CD4-positive, alpha-beta T cell treated with Interleukin-15 for 4 hours (primary cell): ENCODE measurements at regions not wholly inside any gene's neighbourhood (a gene's known extent, or its start where the extent isn't known, plus 50 kb on each side); places are given as distances from the start of the nearest gene placed in this dataset.

Experiments used
- DNase-seq: peaks from one replicate; pipeline ENCODE4 v3.0.0-alpha.2; 2020; ENCODE audit warnings: low spot score

DNA sequence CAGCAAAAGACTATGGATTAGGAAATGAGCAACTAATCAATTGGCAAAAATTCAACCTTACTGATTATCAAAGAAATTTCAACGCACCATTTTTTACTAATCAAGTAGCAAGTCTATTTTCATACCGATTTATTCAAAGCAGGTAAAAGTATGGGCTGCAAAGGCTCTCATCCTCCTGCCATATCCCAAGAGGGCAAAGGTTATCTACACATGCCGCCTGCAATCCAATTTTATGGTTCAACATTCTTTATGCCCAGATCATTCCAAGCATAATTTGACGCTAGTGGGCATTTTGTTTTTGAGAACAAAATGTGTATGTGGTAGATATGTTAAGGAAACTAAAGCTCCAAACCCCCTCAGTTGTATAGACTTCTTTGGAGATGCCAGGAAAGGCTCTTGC is 270.6 kb downstream of the MAF start:
- no peak for DNase-seq

DNA sequence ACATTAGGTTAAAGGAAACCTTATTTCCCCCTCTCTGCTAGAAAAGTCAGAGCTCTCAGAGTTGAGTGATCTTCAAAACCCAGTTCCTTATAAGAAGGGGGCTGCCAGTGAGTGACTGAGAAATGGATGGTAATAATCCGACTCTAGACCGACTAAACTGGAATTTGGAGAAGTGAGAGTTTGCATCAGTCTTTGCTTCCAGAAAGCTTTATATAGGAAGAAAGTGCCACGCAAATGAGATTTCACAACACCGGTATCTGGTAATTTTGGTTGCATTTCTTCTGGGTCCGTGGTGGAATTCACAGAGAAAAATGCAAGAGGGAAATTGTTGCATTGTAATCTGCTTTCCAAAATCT is 271.4 kb downstream of the MAF start:
- DNase-seq, result no peak

DNA sequence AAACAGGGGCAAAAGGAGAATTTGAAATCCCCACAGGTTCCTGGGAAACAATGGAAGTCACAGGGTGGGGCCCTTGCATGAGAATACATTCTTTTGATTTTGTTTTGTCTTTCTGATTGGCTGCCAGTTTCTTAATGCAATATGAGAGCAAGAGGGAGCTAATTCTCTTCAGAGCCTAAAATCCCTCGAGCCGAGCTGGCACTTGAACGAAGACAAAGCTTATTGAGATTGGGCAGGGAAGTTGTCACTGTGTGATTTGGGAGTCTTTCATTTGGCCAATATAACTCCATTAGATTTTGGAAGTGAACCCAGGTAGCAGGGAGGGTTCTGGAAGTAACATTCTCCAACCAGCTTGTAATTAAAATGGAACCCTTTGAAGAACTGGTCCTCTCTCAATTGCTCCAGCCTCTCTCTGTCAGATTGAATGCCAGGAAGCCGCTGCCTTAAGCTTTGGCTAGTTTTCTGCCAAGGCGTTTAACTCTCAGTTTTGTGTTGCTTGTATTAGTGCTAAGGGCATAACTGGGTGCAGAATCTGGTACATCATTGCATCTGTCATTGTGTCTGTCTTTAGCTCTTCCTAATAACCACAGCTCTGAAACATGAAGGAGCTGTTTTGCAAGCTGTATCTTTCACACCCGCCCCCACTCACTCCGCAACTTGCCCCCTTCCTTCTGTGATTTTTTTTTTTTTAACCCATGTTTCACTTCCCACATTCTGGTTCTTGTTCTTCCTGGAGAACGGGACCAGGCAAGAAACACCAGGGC is 272.0 kb downstream of the MAF start:
- no peak for DNase-seq

DNA sequence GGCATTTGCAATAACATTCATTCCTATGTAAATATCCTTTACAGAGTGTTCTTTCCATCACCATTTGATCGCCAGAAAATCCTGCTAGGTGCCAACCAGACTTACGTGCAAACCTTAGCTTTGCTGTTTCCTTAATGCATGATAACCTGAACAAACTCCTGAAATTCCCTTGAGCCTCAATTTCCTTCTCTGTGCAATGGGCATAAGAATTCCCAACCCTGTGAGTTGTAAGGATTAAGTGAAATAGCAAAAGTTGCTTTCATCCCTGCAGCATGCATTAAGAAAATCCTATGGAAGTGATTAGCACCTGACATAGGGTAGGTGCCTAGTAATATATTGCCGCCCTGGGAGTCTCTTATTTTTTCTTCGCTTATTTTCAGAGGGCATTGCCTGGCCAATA is 272.7 kb downstream of the MAF start:
- no peak for DNase-seq

DNA sequence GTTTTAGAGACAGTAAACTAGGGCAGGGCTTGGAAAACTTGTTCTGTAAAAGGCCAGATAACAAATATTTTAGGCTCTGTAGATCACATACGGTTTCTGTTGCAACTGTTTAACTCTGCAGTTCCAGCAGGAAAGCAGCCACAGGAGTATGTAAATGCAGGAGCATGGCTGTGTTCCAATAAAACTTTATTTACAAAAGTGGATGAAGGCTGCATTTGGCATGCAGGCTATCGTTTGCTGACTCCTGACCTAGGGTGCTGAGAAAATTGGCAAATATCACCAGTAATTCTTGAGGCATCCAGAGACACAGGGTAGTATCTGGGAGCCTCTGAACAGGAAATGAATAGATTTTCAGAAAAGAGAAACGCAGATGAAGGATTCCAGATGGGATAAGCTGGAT is 274.0 kb downstream of the MAF start:
- DNase-seq, result no peak

DNA sequence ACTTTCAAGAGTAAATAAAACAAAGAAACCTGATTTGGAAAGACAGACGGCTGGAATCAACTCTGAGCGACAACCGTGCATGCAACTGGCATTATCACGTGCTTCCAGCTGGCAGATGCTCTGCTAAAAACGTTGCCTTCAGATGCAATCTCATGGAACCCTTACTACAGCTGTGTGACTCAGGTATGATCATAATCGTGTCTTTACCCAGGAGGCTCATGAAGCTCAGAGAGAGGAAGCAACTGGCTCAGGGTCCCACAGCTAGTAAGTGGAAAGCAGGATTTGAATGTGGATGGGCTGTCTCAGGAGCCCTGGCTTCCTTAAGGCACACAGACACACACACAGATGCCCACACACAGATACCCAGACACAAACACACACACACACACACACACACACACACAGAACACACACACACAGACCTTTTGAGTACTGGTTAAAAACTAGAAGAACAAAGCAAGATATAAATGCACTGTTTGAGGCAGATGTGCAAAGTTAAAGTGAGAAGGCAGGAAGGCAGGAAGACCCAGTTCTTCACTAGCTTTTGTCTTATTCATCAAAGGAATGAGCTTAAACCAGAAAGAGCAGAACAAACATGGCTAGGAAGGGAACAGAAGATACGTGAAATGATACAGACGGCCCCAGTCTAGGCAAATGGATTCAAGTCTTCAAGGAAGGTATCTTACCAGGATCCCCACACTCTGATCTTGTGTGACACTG is 275.2 kb downstream of the MAF start:
- no peak for DNase-seq

DNA sequence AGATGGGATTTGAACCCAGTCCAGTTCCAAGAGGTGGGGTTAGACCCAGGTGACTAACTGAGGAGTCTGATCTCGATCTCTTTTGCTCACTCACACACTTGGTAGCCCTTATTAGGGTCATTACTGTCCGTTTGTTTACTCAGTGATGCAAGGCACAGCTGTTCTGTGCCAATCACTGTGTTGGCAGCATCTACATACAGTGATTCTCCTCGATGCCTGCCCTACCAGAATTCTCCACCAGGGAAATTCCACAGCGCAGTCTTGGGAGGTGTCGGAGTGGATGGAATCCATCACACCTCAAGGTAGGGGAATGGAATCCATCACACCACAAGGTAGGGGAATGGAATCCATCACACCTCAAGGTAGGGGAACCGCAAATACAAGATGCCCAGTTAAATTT is 279.6 kb downstream of the MAF start:
- DNase-seq, result no peak

DNA sequence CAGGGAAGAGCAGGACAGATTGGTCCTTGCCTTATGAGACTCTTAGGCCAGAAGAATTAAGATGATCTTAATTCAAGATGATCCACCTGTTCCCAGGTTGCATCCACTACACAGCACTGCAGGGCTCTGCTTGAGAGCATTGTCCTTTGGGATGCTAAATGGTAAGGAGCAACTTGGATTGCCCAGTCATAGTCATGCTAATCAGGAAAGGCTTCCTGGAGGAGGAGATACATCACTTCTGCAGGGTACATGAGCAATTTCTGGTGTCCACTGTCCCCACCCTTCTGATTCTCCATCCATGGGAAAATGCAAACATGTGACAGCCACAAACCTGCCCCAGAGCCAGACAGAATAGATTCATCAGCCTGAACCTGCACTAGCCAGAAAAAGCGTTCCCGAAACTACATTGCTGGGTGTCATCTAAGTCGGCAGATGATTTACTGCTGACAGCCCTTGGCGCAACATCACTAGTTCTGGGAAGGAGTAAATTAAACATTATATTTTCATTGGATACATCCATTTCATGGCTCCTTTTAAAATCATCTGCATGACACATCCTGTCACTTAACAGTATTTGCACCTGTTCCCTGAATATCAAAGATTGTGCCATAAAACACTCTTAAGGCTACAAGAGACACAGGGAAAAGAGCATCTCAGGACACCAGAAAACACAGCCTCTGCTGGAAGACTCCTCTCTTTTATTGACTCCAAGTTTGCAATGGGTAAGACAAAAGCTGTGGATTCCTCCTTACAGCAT is 282.2 kb downstream of the MAF start:
- no peak for DNase-seq

DNA sequence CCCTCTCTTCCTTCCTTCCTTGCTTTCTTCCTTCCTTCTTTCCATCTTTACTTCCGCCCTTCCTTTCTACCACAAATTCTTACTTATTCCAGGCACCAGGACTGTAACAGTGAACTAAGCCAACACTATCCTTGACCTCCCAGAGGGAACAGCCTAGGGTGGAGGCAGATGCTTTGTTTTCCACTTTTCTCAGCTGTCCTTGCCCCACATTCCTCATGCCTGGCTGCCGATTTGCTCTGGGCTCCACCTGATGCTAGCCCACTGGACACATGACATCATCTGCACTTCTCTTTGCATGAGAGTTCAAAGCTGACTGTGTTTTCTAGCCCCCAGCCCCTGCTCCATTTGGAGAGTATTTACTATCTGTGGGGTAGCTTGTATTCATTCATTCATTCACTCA is 283.0 kb downstream of the MAF start:
- DNase-seq, result no peak

DNA sequence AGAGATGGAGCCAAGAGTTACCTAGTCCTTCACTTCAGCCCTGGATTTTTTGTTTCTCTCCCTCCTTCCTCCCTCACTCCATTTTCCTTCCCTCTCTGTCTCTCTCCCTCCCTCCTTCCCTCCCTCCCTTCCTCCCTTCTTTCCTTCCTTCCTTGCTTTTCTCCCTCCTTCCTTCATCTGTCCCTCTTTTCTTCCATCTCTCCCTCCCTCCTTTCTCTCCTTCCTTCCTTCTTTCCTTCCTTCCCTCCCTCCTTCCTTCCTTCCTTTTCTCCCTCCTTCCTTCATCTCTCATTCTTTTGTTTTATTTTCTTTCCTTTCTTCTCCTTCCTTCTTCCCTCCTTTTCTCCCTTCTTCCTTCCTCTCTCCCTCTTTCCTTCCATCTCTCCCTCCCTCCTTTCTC is 283.5 kb downstream of the MAF start:
- DNase-seq, result no peak

DNA sequence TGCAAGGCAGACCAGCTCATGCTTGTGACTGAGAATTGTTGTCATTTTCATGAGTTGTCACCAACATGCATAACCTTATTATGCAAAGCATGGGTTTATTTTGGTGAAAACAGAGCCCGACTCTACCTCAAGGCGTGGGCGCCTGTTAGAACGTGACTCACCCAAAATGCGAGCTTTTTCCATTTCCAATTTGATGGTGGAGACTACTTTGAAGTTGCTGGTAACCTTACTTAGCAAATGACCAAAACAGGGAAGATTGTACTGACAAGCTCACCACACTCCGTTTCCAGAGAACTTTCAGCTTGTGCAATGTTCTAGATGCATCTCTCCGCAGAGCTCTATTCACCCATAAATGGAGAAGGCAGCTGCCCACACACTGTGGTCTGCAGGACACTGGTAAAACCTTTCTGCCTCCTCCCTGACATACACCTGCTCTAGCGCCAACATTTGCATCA is 284.5 kb downstream of the MAF start:
- DNase-seq, result peak; percentile 30

DNA sequence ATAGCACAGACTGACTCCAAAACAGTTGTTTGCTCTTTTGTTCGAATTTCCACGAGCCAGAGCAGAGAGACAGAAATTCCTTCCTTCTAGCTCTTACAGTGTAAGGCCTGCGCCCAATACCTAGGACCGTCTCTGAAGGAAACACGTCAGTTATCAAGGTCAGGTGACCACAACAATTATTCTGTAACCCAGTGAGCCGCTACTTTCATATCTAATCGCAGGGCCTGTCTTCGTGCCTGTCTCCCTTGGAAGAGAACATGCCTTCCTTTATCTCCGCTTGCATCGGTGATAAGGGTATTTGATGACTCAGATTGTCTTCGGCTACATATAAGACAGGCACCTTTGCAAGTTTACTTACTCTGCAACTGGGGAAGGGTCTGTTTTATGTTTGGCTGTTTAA is 288.0 kb downstream of the MAF start:
- DNase-seq, result no peak

DNA sequence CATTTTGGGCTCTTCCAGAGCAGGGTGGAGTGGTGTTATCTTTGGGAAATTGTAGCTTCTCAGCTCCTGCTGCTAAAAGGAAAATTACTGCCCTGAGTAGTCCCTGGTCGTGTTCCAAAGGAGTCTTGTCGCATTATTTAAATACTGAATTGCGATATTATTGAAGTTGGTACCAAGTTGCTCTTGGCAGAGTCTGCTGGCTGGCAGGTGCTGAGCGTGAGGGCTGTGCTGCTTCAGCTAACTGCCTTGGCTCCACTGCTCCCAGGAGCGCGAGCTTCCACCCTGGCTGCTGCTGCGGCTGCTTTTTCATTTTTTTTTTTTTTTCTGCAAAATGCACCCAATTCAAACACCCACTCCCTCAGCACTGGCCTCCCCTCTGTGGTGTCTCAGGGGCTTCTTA is 289.8 kb downstream of the MAF start:
- DNase-seq, result no peak

DNA sequence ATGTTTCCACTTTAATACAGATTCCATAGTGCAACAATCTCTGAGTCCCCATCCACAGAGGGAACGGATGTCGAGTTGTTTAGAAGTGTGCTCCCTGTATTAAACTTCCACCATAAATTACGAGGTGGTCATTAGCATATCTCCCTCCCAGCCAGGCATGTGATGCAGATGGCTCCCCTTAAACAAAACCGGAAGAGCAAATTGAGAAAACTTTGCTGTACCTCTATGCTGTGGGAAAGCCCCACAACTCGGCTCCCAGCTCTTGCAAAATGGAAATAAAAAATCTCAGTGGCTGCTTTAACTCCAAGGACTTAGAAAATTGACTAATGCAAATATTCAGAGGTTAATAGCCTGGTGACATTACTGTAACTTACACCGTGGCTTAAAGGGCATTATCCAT is 290.9 kb downstream of the MAF start:
- no peak for DNase-seq

DNA sequence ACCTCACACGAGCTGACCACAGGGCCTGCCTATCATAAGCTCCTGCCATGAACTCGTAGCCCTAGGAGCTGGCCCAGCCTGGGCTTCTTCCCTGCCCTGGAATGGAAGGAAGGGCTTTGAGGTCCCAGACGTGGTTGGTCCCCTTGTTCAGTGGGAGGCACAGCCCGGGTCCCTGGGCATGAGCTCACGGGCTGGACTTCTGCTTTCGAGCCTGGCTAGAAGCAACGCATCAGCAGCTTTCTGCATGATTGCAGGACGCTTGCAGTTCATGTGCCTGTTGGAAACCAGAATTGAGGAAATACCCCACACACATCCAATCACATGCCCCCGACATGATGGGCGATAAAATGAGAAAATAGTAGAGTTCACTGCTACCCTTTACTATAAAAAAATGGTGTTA is 293.3 kb downstream of the MAF start:
- no peak for DNase-seq

DNA sequence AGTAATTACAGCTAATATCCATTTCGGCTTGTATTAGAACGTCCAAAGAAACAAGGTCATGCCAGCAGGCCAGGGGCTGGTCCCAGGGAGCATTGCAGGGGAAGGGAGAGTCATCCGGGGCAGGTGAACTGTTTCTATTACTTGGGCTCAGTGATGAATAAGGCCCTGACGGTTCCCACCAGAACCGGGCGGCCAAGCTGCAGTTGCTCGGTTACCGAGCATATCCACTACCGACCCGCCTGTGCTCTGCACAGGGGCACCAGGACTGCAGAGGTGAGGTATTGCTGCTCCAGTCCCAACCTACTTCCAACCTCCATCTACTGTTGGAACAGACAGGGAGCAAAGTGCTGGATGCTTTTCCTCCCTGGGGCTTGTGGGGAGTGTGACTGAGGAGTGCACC is 295.5 kb downstream of the MAF start:
- DNase-seq, result no peak

DNA sequence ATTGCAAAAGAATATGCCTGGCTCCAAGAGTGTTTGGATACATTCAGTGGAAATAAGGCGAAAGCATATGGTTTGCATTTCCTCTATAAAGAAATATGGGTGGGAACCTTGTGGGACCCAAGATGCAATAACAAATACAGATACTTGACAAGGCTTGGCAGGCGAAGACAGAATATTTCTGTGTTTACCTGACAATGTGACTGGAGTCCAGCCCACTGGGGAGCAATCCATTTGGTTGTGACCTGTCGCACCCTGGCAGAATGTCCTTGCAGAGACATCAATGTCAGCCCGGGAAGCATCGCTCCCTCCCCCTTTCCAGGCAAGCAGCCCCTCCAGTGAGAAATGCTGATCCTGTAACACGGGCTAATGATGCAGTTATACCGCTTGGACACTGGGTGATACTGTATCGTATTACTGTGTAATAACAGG is 296.6 kb downstream of the MAF start:
- no peak for DNase-seq

DNA sequence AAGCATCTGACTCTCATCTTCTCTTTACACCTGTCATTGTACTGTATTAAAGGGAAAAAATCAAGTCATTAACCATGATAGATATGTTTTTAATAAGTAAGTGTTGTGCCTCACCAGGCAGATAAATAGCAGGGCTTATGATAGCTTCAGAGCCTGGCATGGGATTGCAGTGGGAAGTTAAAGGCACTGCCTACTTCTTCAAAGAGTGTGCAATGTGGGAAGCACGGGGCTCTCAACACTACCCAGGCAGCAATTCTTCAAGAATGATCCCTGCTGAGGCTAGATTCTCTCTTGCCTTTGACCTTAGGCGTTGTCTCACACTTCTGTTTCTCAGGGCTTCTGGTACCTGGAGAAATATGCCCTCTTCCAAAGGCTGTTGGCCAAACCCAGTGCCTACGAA is 297.3 kb downstream of the MAF start:
- DNase-seq, result no peak

DNA sequence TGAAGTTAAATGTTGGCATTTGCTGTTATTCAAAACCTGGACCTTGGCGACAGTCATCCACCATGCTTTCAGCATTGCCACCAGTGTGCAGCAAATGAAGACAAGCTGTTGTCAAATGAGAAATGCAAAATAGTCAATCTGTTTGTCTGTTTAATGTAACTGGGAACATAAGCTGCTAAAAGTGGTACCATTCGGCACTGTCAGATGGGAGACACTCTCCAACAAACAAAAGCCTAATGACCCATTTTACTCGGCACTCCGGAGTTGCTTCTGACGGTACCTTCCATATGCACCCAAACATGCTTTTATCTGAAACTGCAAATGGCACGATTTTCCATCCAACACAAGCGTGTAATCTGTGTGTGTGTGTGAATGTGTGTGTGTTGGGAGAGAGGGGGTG is 297.8 kb downstream of the MAF start:
- DNase-seq, result no peak

DNA sequence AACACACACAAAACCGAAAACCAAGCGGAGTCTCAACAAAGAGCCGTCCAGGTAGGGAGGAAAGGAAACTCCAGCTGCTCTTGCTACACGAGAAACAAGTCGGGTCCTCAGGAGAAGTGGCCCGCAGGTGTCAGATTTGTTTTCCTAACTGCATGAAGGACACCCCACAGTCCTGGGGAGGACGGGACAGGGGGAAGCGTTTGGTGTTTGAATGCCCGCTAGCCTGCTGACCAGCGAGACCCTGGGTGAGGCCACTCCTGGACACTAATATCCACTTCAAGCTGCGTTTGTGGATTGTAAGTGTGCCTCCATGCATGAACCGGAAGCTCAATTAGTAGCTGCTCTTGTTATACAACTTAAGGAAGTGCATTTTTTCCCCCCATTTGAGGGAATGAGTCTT is 299.5 kb downstream of the MAF start:
- DNase-seq, result no peak

DNA sequence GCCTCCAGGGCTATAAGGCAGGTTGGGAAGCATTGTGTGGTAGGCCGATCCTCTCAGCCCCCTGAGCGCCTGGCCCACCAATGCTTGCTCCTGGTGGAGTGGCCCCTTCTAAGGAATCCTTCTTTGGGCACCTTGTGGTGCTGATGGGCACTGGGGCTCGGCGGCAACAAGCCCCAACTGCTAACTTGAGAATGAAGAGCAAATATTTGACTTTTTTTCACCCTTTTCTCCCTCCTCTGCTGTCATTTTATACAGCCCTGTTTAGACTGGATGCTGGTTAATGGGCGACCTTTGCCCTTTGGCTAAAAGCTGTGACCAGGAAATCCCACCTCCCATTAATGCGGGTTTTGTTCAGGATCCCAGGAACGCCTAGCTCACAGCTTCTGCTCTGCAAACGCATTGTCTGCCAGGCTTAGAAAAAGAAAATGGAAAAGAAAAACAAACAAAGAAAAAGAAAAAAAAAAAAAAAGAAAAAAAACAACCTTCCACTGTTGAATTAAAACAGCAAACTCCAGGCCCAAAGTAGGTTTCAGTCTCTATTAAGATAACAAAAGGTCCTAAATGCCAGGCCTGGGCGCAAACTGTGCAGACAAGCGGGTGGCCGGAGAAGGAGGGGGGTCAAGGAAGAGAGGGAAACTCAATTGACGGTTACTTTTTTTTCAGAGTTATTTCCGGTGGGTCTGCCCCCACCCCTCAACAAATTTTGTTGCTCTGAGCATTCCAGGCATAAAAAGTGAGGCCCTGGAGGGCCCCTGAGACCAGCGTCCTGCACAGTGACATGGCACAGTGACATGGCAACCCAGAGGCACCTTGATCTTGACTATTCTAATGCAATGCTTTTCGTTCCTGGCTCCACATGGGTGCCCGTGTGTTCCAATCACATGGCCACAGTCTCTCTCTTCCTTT is 301.4 kb downstream of the MAF start:
- DNase-seq, result no peak

DNA sequence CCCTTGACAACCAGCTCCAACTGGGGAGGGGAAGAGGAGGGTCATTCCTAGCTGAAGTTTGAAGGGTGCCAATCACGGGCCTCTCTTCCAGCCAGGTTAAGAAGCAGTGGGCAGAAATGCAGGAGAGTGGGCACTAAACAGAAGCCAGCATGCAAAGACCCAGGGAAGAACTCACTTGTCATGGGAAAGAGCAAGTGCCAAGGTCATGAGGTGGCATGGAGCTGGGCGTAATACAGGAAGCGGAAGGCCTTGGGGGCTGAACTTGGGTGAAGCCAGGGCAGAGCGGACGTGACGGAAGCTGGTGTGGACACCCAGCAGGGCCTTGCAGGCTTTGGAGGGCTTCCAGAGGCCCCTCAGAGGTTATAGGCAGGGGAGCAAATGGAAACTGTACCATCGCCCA is 302.1 kb downstream of the MAF start:
- no peak for DNase-seq
